ENCODE measurements at regions not wholly inside any gene's neighbourhood (a gene's known extent, or its start where the extent isn't known, plus 50 kb on each side); places are given as distances from the start of the nearest gene placed in this dataset.
"Not testable (repeated sequence)": the region's sequence is repeated elsewhere in the genome, so short reads cannot be mapped to it uniquely, and the experiment has no call there.

- DNase-seq: no peak
Measured at GRCh38 chr10:81280497-81281479, 594.2 kb upstream of the NRG3 start.

GRCh38 chr10:81288544-81288943, 586.5 kb upstream of the NRG3 start:
- DNase-seq: no peak

GRCh38 chr10:81297292-81297691, 577.7 kb upstream of the NRG3 start:
- no peak for DNase-seq

GRCh38 chr10:81303656-81304055, 571.3 kb upstream of the NRG3 start:
- DNase-seq: peak in 1 of 5 experiments; percentile 1

DNA sequence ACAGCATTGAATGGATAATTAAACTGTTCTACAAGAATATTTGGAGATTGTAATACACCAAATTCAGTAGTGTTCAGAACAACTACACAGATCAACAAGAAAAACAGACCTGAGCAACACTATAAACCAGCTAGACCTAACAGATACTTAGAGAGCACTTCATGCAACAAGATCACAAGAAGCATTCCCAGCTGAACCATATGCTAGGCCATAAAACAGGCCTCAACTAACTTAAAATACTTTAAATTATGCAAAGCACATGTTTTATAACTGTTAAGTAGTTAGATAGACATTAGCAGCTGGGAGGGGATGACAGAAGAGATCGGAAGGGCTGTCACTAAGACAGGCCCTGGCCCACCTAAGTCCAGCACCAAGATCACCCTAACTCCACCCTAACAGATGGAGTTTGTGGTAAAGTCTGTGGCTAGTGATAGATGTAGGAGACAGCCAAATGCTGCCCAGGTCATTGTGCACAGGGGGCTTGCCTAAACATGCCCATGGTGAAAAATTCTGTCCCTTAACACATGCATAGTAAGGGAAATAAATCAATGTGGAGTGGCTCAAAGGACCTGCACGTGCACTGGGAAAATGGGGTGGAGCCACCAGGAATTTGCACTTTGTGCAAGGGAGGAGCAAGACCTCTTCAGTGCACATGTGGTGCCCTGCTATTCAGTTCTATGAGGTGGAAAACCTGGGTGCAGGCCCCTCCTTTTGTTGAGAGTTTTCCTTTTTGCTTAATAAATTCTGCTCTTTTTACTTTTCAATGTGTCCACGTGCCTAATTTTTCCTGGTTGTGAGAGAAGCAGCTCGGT, 567.8 kb upstream of the NRG3 start:
- no peak for DNase-seq

DNA sequence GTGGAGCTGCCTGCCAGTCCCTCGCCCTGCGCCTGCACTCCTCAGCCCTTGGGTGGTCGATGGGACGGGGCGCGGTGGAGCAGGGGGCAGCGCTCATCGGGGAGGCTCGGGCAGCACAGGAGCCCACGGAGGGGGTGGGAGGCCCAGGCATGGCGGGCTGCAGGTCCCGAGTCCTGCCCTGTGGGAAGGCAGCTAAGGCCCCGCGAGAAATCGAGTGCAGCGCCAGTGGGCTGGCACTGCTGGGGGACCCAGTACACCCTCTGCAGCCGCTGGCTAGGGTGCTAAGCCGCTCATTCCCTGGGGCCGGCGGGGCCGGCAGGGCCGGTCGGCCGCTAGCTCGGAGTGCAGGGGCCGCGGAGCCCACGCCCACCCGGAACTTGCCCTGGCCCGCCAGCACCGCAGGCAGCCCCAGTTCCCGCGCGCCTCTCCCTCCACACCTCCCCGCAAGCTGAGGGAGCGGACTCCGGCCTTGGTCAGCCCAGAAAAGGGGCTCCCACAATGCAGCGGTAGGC, 565.9 kb upstream of the NRG3 start:
- DNase-seq: no peak

DNA sequence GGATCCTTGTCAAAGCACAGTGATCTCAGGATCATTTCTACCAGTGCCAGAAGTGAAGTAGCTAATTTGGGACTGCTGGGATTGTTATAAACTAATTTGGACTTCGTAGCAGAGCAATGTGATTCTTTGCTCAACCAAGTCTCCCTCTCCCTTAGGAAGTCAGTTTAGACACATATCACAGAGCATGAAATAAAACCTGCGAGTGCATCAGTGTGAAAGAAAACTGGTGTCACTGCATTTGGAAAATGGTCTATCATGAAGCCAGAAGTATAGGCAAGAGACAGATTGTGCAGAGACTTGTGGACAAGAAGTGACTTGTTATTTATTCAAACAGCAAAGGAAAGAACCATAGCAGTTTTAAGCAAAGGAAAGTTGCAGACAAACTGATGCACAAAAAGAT, 560.5 kb upstream of the NRG3 start:
- no peak for DNase-seq

DNA sequence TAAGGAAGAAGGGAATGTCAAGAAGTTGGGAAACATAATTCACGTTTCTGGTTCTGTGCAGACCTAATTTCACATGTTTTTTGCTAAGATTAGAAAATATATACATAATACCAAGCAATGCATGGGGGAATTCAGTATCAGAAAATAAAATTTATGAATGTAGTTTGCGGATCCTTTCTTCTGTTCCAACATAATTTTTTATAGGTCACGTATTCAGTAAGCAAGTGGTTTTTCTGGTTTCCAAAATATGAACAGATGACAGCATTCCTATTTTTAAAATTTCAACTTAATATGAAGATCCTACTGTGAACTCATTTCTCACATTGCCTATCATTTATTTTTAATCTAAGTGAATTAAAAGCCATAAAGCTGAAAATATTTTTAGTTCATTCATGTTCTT, 560.0 kb upstream of the NRG3 start:
- DNase-seq: no peak

GRCh38 chr10:81348003-81348402, 527.0 kb upstream of the NRG3 start:
- no peak for DNase-seq

DNA sequence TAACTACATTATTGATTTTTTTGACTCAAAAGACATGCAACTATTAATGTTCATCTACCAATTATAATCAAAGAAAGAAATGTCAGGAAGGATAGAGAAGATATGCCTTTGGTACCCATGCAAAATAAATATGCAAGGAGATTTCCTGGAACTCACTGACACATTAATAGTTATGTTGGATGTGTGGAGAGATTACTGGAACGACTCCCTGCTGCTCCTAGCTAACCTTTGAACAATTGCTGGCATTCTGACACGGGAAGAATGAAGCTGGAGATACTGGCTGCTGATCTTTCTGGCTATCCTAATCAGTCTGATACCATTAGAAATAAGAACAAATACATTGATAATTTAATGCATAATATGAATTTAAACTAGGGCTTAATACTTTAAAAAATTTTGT, 507.9 kb upstream of the NRG3 start:
- DNase-seq: no peak

DNA sequence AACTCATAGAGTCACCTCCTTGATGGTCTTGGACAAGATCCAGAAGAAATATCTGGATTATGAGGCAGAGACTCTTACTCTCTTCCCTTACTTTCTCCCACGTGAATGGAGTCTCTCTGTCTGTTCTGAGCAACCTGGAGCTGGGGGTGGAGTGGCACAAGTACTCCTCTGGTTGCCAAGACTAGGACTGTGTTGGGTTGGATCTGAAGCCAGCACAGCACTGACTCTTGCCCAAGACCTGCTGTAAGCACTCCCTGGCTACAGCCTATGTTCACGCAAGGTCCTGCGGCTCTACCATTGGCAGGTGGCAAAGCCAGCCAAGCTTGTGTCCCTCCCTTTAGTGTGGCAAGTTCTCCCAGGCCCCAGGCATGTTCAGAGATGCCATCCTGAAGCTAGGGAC, 488.2 kb upstream of the NRG3 start:
- DNase-seq: no peak

DNA sequence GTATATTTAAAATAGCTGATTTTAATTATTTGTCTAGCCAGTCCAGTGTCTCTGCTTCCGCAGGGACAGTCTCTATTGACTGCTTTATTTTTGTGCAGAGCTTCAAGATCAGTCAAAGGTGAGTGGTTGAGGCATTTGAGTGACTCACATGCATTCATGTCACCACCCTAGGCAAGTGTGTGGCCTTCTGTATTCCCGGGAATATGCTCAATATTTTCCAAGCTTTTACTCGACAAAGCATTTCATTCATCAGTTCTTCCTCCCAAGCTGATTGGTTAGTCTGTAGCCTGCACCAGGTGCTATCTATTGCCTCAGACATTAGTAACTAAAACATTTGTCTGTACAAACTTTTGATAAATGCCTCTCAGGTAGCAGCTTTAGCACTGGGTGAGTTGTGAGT, 471.5 kb upstream of the NRG3 start:
- DNase-seq: no peak

DNA sequence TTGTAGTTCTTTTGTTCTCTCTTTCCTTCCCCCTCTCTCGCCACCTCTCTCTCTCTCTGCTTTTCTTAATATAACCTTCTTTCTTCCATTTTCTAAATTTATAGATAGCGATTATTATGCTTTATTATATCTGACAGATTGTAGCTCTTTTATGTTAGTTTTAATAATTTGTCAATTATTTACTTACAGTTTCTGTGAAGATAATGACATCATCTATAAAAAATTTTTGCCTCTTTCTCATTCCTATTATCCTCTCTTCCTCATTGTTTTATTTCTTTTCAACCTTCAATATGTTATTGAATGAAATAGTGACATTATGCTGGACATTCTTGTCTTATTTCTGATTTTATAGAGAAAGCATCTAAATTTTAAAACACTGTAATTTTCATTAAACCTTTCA, 469.6 kb upstream of the NRG3 start:
- DNase-seq: no peak

- no peak for DNase-seq
Measured at GRCh38 chr10:81414038-81414437, 461.0 kb upstream of the NRG3 start.

- no peak for DNase-seq
Measured at GRCh38 chr10:81426722-81427121, 448.3 kb upstream of the NRG3 start.

GRCh38 chr10:81428456-81429134, 446.4 kb upstream of the NRG3 start:
- no peak for DNase-seq

- no peak for DNase-seq
Measured at GRCh38 chr10:81439445-81439844, 435.5 kb upstream of the NRG3 start.

- not testable (repeated sequence) for DNase-seq
Measured at GRCh38 chr10:81441624-81442023, 433.4 kb upstream of the NRG3 start.

DNA sequence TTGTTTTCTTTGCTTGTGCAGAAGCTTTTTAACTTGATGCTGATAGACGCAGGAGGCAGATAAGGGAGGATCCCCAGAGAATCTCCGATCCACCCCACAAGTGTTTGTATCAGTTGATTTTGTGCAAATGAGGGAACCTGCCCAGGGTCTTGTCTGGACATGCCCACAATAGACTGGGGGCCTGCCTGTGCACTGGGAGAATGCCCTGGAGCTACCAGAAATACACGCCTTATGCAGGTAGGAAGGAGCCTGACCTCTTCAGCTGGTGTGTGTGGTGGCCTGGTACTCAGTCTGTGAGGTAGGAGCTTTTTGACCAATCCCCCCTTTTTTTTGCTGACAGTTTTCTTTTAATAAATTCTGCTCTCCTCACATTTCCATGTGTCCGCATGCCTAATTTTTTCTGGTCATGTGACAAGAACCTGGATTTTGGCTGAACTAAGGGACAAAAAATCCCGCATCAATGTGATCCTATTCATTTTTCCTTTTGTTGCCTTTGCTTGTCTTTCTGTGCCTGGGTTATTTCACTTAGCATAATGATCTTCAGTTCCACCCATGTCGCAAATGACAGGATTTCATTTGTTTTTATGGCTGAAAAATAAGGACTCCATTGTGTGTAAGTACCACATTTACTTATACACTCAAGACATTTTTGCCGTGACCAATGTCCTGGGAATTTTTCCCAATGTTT, 430.6 kb upstream of the NRG3 start:
- DNase-seq: no peak

- DNase-seq: no peak
Measured at GRCh38 chr10:81450651-81451050, 424.3 kb upstream of the NRG3 start.

DNA sequence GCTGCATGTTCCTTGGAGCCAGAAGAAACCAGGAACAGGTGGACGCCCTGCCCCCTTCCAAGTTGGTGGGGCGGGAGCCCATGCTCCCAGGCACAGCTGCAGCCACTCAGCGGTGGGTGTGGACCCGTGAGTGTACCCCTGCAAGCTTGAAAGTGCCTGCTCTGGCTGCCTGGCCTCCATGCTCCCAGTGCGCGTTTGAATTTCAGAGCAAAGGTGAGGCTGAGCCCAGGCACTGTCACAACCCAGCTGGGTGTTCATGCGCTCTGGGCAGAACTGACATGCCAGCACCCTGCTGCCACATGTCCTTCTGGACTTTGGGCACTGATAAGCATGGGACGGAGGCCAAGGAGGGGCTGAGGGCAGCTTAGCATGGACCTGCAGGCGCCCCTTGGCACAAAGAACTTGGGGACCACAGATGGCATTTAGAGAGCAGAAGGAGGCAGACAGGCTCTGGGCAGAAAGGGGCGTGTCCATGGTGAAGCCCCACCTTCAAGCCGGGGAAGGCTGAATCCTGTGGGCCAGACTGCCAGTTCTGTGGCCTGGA, 402.0 kb upstream of the NRG3 start:
- no peak for DNase-seq

DNA sequence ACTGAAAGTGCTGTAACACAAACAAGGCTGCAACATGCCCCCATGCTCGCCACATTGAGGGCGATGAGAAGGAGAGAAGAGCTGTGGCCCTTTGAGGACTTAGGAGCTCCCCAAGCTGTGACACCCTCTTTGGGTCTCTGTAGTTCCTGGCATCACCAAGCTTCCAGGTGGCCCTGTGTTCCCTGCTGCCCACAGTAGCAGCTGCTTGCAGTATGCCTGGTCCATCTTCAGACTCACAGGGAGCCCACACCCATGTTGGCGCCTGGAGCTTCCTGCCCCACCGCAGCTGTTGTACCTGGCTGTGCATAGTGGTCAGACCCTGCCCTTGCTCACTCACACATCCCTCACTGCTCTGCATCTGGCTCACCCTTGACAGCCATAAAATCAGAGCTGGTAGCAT, 401.2 kb upstream of the NRG3 start:
- no peak for DNase-seq

Data from T-helper 2 cell (primary cell).